H9 (cell line): ENCODE measurements at regions not wholly inside any gene's neighbourhood (a gene's known extent, or its start where the extent isn't known, plus 50 kb on each side); places are given as distances from the start of the nearest gene placed in this dataset.
"Not testable (repeated sequence)": the region's sequence is repeated elsewhere in the genome, so short reads cannot be mapped to it uniquely, and the experiment has no call there.

Source experiments
- DNase-seq: peaks from one replicate; pipeline ENCODE4 v3.0.0-alpha.2; 2017
- H2AFZ ChIP-seq: one replicate; pipeline ENCODE4 v1.6.1; 2013; ENCODE audit warnings: mild to moderate bottlenecking, low read length, control low read depth, moderate library complexity
- H2AK5ac ChIP-seq: 2 replicates; pipeline ENCODE4 v1.6.1; 2013; ENCODE audit warnings: low read length, control low read depth, mixed read lengths; ENCODE audit not compliant: insufficient read length
- H2BK120ac ChIP-seq: one replicate; pipeline ENCODE4 v1.6.1; 2013; ENCODE audit warnings: low read depth, mild to moderate bottlenecking, low read length, control low read depth, inconsistent platforms; ENCODE audit not compliant: poor library complexity, severe bottlenecking
- H2BK12ac ChIP-seq: 2 replicates; pipeline ENCODE4 v1.6.1; 2013; ENCODE audit warnings: low read length, control low read depth, mixed read lengths, low read depth; ENCODE audit not compliant: insufficient read length
- H2BK15ac ChIP-seq: 2 replicates; pipeline ENCODE4 v1.6.1; 2013; ENCODE audit warnings: low read depth, low read length, control low read depth
- H2BK20ac ChIP-seq: one replicate; pipeline ENCODE4 v1.6.1; 2013; ENCODE audit warnings: low read depth, mild to moderate bottlenecking, low read length, control low read depth, inconsistent platforms; ENCODE audit not compliant: poor library complexity, severe bottlenecking
- H2BK5ac ChIP-seq: 2 replicates; pipeline ENCODE4 v1.6.1; 2013; ENCODE audit warnings: low read length, control low read depth, mixed read lengths; ENCODE audit not compliant: insufficient read length
- H3K14ac ChIP-seq: 2 replicates; pipeline ENCODE4 v1.6.1; 2013; ENCODE audit warnings: low read length, control low read depth; ENCODE audit not compliant: insufficient read depth
- H3K18ac ChIP-seq: 2 replicates; pipeline ENCODE4 v1.6.1; 2013; ENCODE audit warnings: low read depth, mild to moderate bottlenecking, mixed read lengths, low read length, control low read depth; ENCODE audit not compliant: insufficient read length
- H3K23ac ChIP-seq: 2 replicates; pipeline ENCODE4 v1.6.1; 2013; ENCODE audit warnings: low read length, control low read depth, mixed read lengths, low read depth; ENCODE audit not compliant: insufficient read length
- H3K23me2 ChIP-seq: 2 replicates; pipeline ENCODE4 v1.6.1; 2013; ENCODE audit warnings: low read depth, mild to moderate bottlenecking, mixed read lengths, low read length, control low read depth; ENCODE audit not compliant: insufficient read length, poor library complexity, severe bottlenecking
- H3K27ac ChIP-seq: 2 replicates; pipeline ENCODE4 v1.5.1; 2013; ENCODE audit warnings: low read length, control low read depth, mixed read lengths, low read depth; ENCODE audit not compliant: insufficient read length
- H3K27me3 ChIP-seq: 2 replicates; pipeline ENCODE4 v1.6.1; 2013; ENCODE audit warnings: low read length, control low read depth, inconsistent platforms; ENCODE audit not compliant: insufficient read depth
- H3K4ac ChIP-seq: 2 replicates; pipeline ENCODE4 v1.6.1; 2013; ENCODE audit warnings: low read depth, mild to moderate bottlenecking, control low read depth, inconsistent platforms, low read length, moderate library complexity
- H3K4me1 ChIP-seq: 2 replicates; pipeline ENCODE4 v1.6.1; 2013; ENCODE audit warnings: low read length, control low read depth, inconsistent platforms; ENCODE audit not compliant: insufficient read depth
- H3K4me2 ChIP-seq: 2 replicates; pipeline ENCODE4 v1.6.1; 2013; ENCODE audit warnings: low read length, control low read depth, mixed read lengths; ENCODE audit not compliant: insufficient read length, insufficient read depth
- H3K56ac ChIP-seq: 2 replicates; pipeline ENCODE4 v1.6.1; 2013; ENCODE audit warnings: low read depth, mild to moderate bottlenecking, mixed read lengths, low read length, control low read depth; ENCODE audit not compliant: insufficient read length
- H3K79me1 ChIP-seq: 2 replicates; pipeline ENCODE4 v1.6.1; 2013; ENCODE audit warnings: low read depth, mild to moderate bottlenecking, moderate library complexity, low read length, control low read depth, inconsistent platforms; ENCODE audit not compliant: insufficient read depth, poor library complexity, severe bottlenecking
- H3K79me2 ChIP-seq: 2 replicates; pipeline ENCODE4 v1.6.1; 2013; ENCODE audit warnings: low read length, control low read depth, inconsistent platforms; ENCODE audit not compliant: insufficient read depth
- H3K9ac ChIP-seq: 2 replicates; pipeline ENCODE4 v1.6.1; 2013; ENCODE audit warnings: low read length, control low read depth, mixed read lengths; ENCODE audit not compliant: insufficient read length; ENCODE audit errors: extremely low read depth
- H3K9me3 ChIP-seq: one replicate; pipeline ENCODE4 v1.6.1; 2013; ENCODE audit warnings: low read depth, low read length, inconsistent platforms; ENCODE audit not compliant: control insufficient read depth
- H3T11ph ChIP-seq: one replicate; pipeline ENCODE4 v1.6.1; 2013; ENCODE audit warnings: mild to moderate bottlenecking, low read length, control low read depth, inconsistent platforms
- H4K20me1 ChIP-seq: one replicate; pipeline ENCODE4 v1.6.1; 2013; ENCODE audit not compliant: control insufficient read depth, insufficient read length, insufficient read depth
- H4K5ac ChIP-seq: 2 replicates; pipeline ENCODE4 v1.6.1; 2013; ENCODE audit warnings: low read depth, mild to moderate bottlenecking, mixed read lengths, low read length, control low read depth; ENCODE audit not compliant: insufficient read length
- H4K8ac ChIP-seq: replicated peaks from 2 replicates; pipeline ENCODE4 v1.6.1; 2013; ENCODE audit warnings: low read length, control low read depth, mixed read lengths, low read depth; ENCODE audit not compliant: insufficient read length
- H4K91ac ChIP-seq: 2 replicates; pipeline ENCODE4 v1.6.1; 2013; ENCODE audit warnings: low read depth, mild to moderate bottlenecking, moderate library complexity, mixed read lengths, low read length, control low read depth; ENCODE audit not compliant: insufficient read length
- H3K27ac Mint-ChIP-seq, 3 experiments: 2 replicates in 2 of 3; 3 replicates in 1 of 3; pipeline ENCODE4 v1.8.0; 2020 to 2021; ENCODE audit warnings: mixed read lengths in 3 of 3, mild to moderate bottlenecking in 1 of 3, moderate library complexity in 1 of 3
- H3K27me3 Mint-ChIP-seq: 2 replicates; pipeline ENCODE4 v1.8.0; 2021; ENCODE audit warnings: low read depth, mild to moderate bottlenecking, moderate library complexity, mixed read lengths
- H3K36me3 Mint-ChIP-seq, 3 experiments: 2 replicates in 2 of 3; 3 replicates in 1 of 3; pipeline ENCODE4 v1.8.0; 2020 to 2021; ENCODE audit warnings: low read depth in 3 of 3, mixed read lengths in 3 of 3; ENCODE audit not compliant: insufficient read depth in 1 of 3
- H3K4me1 Mint-ChIP-seq, 2 experiments: 2 replicates each; pipeline ENCODE4 v1.8.0; 2020; ENCODE audit warnings: mixed read lengths in 2 of 2
- H3K4me3 Mint-ChIP-seq, 2 experiments: 2 replicates in 1 of 2; 3 replicates in 1 of 2; pipeline ENCODE4 v1.8.0; 2020 to 2021; ENCODE audit warnings: mild to moderate bottlenecking in 2 of 2, mixed read lengths in 2 of 2, moderate library complexity in 1 of 2
- H3K9me3 Mint-ChIP-seq, 2 experiments: 2 replicates in 1 of 2; 3 replicates in 1 of 2; pipeline ENCODE4 v1.8.0; 2020; ENCODE audit warnings: mild to moderate bottlenecking in 2 of 2, mixed read lengths in 2 of 2, moderate library complexity in 1 of 2
- CTCF ChIP-seq: fragments of 200-600 bp; sonication (generic); conservative IDR thresholded peaks from 3 replicates; pipeline ENCODE4 v1.8.0; 2021; ENCODE audit warnings: antibody characterized with exemption, mild to moderate bottlenecking
- WGBS: extraction: QIAGEN DNeasy Blood & Tissue Kit; methylation state at CpG from one replicate; pipeline ENCODE4 v1.1.7; 2013; ENCODE audit warnings: missing lambda C conversion rate, low lambda C conversion rate, mixed read lengths; ENCODE audit not compliant: insufficient read length; ENCODE audit errors: extremely low coverage; 5-methylcytosine and 5-hydroxymethylcytosine counted together

- no peak overlapping the region for H4K91ac ChIP-seq
- H3K4ac ChIP-seq = no peak overlapping the region
- no CpG with 5 or more reads among the region's 9 CpGs for WGBS
- H3K79me1 ChIP-seq = no peaks in the 10 kb centered on the region
- no peak overlapping the region for H4K8ac ChIP-seq
- H2BK20ac ChIP-seq = no peak overlapping the region
- H2BK15ac ChIP-seq = no peak overlapping the region
- H3K56ac ChIP-seq = no peak overlapping the region
- H3K27me3 Mint-ChIP-seq = no peaks in the 10 kb centered on the region; the same call in 1 of the 2 replicates
- H3K4me3 Mint-ChIP-seq = no peak overlapping the region
- H4K5ac ChIP-seq = no peak overlapping the region
- H3K4me1 Mint-ChIP-seq = no peaks in the 10 kb centered on the region
- H3K36me3 Mint-ChIP-seq = peaks cover 8 to 25% (median 21%) of the 10 kb centered on the region in 3 experiments
- no peak overlapping the region for H3K18ac ChIP-seq
- H2BK5ac ChIP-seq = no peak overlapping the region
- H4K20me1 ChIP-seq = no peaks in the 10 kb centered on the region
- no peak for TF ChIP-seq CTCF
- no peaks in the 10 kb centered on the region for H3K4me1 ChIP-seq
- no peak overlapping the region for H3K27ac Mint-ChIP-seq
- H3K14ac ChIP-seq = no peak overlapping the region
- H3K27me3 ChIP-seq = no peaks in the 10 kb centered on the region
- H2AFZ ChIP-seq = no peak overlapping the region
- H3K9ac ChIP-seq = no peak overlapping the region
- no peak for DNase-seq
- H3K23me2 ChIP-seq = no peaks in the 10 kb centered on the region
- H3K23ac ChIP-seq = no peak overlapping the region
- H3K27ac ChIP-seq = no peak overlapping the region
- peaks cover 78 to 90% of the 10 kb centered on the region in 2 experiments for H3K9me3 Mint-ChIP-seq
- H2BK12ac ChIP-seq = no peak overlapping the region
- no peak overlapping the region for H3T11ph ChIP-seq
- H3K9me3 ChIP-seq = peaks cover 13% of the 10 kb centered on the region
- H3K4me2 ChIP-seq = no peak overlapping the region
- H2AK5ac ChIP-seq = no peak overlapping the region
- H3K79me2 ChIP-seq = no peaks in the 10 kb centered on the region
- H2BK120ac ChIP-seq = no peak overlapping the region
These were observed 130.8 kb upstream of the FRG1 start for GRCh38 chr4:189809839-189810238.

GRCh38 chr4:189810318-189811181 lies 130.1 kb upstream of the FRG1 start:
- H4K91ac ChIP-seq, H3K4ac ChIP-seq, H3K4me2 ChIP-seq, H3K4me1 Mint-ChIP-seq, H4K8ac ChIP-seq, H3K56ac ChIP-seq, H3K27me3 ChIP-seq, H2BK12ac ChIP-seq, H3K4me3 Mint-ChIP-seq, H2BK120ac ChIP-seq, H3K27me3 Mint-ChIP-seq, H3K27ac Mint-ChIP-seq, H2BK20ac ChIP-seq, H3T11ph ChIP-seq, H2BK15ac ChIP-seq, H3K4me1 ChIP-seq, H2AK5ac ChIP-seq, H3K14ac ChIP-seq, H3K23me2 ChIP-seq, H4K5ac ChIP-seq, H4K20me1 ChIP-seq, H3K79me1 ChIP-seq, H3K23ac ChIP-seq, H3K9ac ChIP-seq, H2BK5ac ChIP-seq, H3K79me2 ChIP-seq, H3K27ac ChIP-seq, H3K18ac ChIP-seq, DNase-seq, H2AFZ ChIP-seq: not testable (repeated sequence)
- H3K9me3 ChIP-seq = peaks cover 19% of the 10 kb centered on the region
- WGBS = no CpG with 5 or more reads among the region's 75 CpGs
- peaks cover 8 to 18% (median 18%) of the 10 kb centered on the region in 3 experiments for H3K36me3 Mint-ChIP-seq
- H3K9me3 Mint-ChIP-seq = peaks cover 75 to 88% of the 10 kb centered on the region in 2 experiments
